NCI-H1105 (cell line): ENCODE measurements at regions not wholly inside any gene's neighbourhood (a gene's known extent, or its start where the extent isn't known, plus 50 kb on each side); places are given as distances from the start of the nearest gene placed in this dataset.
"Not testable (repeated sequence)": the region's sequence is repeated elsewhere in the genome, so short reads cannot be mapped to it uniquely, and the experiment has no call there.

Experiments used
- DNase-seq: peaks from one replicate; lab custom pipeline; 2025; lab: John Stamatoyannopoulos, UW

GRCh38 chr2:198628596-198628995 is 824.2 kb downstream of the PLCL1 start:
- no peak for DNase-seq

- no peak for DNase-seq
These were observed 818.8 kb downstream of the PLCL1 start for GRCh38 chr2:198622986-198623730.

DNA sequence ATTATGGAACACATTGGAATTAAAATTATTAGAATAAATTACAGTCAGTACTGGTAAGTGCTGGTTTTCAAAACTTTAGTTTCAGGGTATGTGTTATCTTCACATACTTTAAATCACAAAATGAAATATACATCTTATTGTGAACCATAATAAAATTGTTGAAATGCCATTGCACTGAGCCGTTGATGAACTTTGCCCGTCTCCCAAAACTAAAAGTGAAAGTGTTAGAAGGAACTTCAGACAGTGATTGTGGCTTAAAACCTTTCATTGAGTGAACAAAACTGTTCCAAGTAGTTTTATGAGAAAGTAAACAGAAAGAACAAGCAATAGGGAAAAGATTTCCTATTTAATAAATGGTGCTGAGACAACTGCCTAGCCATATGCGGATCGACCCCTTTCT is 811.6 kb downstream of the PLCL1 start:
- no peak for DNase-seq

DNA sequence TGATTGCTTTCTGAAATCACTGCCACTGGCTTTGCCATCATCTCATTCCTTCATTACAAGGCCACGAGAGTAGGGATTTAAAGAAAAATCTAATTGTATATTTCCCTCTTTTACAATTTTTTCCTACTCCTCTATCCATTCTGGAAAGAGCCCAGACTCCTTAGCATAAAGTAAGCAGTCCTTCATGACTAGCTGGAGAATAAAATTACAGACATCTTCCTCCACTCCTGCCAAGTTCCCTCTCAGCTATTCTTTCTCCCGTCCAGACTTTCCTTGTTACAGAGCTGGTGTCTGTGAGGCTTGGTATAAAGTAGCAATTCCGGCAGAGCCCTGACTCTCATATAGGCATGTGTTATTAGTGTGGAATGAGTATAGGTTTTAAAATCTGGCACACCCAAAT is 806.8 kb downstream of the PLCL1 start:
- DNase-seq, result no peak

DNA sequence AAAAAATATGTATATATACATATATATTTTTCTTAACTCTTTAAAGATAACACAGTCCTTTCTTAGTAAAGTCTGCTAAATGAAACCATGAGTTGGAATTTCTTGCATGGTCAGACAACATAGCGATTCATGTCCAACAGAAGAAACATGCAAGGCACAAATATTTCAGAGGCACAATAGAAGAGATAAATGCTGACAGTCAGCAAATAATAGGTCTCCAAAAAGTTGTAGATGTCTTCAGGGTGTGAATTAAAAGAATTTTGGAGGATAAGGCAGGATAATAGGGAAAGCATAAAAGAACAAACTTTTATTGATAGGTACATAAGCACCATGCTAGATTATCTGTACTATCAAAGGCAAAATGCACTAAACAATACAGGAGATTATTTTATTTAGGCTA is 800.2 kb downstream of the PLCL1 start:
- DNase-seq, result no peak

DNA sequence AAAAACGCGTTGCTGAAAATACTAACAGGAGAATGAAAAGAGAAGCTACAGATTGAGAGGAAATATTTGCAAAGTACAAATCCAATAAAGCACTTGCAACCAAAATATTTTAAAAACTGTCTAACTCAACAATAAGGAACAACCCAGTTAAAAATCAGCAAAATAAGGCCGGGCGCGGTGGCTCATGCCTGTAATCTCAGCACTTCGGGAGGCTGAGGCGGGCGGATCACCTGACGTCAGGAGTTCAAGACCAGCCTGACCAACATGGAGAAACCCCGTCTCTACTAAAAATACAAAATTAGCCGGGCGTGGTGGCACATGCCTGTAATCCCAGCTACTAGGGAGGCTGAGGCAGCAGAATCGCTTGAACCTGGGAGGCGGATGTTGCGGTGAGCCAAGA is 798.6 kb downstream of the PLCL1 start:
- DNase-seq, result not testable (repeated sequence)

- DNase-seq, result no peak
These were observed 793.3 kb downstream of the PLCL1 start for GRCh38 chr2:198597648-198598047.

DNA sequence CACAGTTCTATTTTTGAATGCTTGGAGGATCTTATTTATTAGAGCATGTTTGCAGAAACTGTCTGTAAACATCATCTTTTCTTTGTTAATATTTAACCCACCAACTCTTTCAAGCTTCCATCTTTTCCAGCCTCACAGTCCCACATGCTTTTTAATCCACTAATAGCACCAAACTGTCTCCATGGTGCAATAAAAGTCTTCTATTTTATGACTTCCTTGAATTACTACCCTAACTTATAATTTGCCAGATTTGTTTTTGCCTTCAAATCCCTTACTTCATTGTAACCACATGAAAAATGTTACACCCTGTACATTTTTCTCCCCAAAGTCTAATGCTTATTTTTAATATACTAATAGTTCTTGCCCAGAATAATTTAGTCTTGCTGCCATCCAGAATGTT is 792.6 kb downstream of the PLCL1 start:
- no peak for DNase-seq

DNA sequence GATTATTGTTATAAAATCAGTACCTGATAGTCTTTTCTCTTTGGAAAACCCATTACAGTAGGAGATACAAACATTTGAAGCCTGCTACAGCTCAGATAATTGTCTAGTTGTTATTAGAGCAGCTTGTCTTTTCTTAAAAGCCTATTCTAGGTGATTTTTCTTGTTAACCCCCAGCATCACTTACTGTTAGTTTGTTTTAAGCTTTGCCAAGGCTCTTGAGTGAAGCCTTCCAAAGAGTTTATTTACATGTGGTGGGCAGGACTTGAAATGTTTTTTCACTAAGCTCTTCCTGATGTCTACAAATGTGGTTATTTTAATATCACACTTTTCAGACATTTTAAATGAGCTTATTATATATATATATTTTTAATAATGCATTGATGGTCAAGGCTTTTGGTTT is 791.3 kb downstream of the PLCL1 start:
- DNase-seq, result peak; percentile 7

GRCh38 chr2:198591586-198591985 is 787.2 kb downstream of the PLCL1 start:
- DNase-seq, result no peak

GRCh38 chr2:198587741-198588140 is 783.3 kb downstream of the PLCL1 start:
- DNase-seq, result no peak

- DNase-seq, result no peak
These were observed 782.8 kb downstream of the PLCL1 start for GRCh38 chr2:198587240-198587639.

GRCh38 chr2:198571393-198571792 is 767.0 kb downstream of the PLCL1 start:
- DNase-seq, result no peak

DNA sequence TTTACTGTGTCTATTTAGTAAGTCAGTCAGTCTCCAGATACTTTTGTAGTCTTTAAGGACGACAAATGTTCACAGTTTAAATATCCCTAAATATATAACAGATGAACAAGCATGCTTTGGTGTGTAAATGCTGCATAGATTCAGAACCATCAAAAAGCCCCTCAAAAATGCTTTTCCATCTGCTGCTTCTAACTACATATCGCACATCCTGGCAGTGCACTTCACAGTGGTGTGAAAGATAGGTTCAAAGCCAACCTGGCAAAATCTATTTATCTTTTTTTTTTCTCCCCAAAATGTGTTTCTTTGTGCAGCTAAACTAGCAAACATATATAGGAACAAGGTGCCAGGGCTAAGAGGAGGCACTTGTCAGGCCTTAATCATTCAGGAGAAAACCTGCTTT is 753.8 kb downstream of the PLCL1 start:
- DNase-seq, result no peak

GRCh38 chr2:198546122-198546521 is 741.7 kb downstream of the PLCL1 start:
- no peak for DNase-seq

DNA sequence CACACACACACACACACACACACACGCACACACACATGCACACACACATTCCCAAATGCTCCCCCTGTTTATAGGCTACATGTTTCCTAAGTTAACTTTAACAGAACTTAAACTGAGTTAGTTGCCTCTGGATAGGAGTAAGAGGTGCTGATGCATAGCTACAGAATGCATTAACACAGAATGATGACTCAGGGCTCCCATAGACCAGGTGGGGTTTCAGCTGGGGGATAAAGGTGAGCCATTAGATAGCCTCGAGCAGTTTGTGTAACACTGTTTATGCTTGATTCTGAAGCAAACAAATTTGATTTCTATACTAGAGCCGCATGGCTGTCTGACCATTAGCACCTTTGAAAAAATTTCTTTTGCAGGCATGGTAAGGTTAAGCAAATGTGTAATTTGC is 741.0 kb downstream of the PLCL1 start:
- no peak for DNase-seq

- no peak for DNase-seq
These were observed 740.1 kb downstream of the PLCL1 start for GRCh38 chr2:198544461-198544860.

- DNase-seq, result no peak
These were observed 730.4 kb downstream of the PLCL1 start for GRCh38 chr2:198534756-198535155.

DNA sequence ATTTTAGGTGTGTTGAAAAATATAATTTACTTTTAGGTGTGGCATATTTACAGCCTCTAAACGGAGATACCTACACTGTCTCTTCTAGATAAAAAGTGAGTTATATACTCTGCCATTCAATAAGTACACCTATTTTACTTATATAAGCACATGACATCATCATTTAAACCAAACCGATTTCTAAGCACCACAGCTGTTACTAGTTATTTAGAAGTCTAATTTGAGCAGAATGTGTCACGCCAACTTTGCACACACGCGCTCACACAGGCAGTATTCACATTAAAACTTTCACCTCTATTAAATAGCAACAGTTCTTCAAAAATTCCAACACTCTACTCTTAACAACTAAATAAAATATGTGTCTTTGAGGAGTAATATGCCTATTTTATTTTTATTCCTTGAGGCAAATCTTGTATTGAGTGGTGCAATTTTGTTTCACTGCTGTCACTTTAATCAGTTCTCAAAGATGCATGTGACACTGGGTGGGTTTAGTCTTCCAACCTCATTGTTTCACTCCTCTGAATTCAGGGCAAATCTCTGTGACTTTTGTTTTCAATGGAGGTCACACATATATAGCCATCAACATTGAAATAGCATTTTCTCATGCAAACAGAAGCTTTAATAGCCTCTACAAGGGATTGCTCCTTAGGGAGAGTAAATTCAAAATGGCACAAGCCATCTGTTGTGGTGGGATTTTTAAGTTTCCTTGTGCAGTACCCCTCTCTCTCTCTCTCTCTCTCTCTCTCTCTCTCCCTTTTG is 721.0 kb downstream of the PLCL1 start:
- DNase-seq, result no peak

DNA sequence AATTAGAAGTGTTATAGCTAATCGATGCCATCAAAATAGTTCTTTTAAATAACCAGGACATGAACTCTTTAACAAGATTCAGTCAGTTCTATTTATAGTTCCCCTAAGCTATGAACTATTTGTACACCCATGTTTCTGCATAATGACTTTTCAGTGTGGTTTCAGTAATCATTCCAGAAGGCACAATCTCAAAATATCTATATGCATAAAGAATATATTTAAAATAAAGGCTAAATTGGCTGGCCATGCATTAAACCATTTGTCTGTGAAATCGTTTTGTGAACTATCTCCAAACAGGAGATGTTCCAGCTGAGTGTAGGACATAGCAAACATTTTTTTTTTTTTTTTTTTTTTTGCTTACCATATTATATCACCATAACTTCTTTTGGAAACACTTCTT is 719.3 kb downstream of the PLCL1 start:
- no peak for DNase-seq

- no peak for DNase-seq
These were observed 714.5 kb downstream of the PLCL1 start for GRCh38 chr2:198518935-198519334.

- DNase-seq, result no peak
These were observed 713.6 kb downstream of the PLCL1 start for GRCh38 chr2:198517976-198518375.

GRCh38 chr2:198508610-198509009 is 704.2 kb downstream of the PLCL1 start:
- not testable (repeated sequence) for DNase-seq

- no peak for DNase-seq
These were observed 695.1 kb downstream of the PLCL1 start for GRCh38 chr2:198499539-198499938.
